ENCODE measurements at regions not wholly inside any gene's neighbourhood (a gene's known extent, or its start where the extent isn't known, plus 50 kb on each side); places are given as distances from the start of the nearest gene placed in this dataset.

DNA sequence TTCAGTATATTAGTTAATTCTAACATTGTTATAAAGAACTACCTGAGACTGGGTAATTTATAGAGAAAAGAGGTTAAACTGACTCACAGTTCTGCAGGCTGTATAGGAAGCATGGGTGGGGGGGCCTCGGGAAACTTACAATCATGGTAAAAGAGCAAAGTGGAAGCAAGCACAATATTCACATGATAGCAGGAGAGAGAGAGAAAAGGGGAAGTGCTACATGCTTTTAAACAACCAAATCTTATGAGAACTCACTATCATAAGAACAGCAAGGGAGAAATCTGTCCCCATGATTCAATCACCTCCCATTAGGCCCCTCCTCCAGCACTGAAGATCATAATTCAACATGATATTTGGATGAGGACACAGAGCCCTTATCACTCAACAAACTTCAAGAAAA is 324.9 kb downstream of the ZNF608 start:
- no peak overlapping the region for H3K4me2 ChIP-seq (ENCODE audit: control insufficient read depth, extremely low read depth, insufficient read depth, low read depth, low read length)
- dilution Hi-C loops (cut with MboI; ENCODE audit: extremely low pct_ligation_motif_present, low sequenced_read_pairs): no loop called here
- no peak overlapping the region for H2AFZ ChIP-seq (ENCODE audit: control insufficient read depth, low read length)
- H3K9ac ChIP-seq (ENCODE audit: control insufficient read depth, extremely low read depth, insufficient read depth, low read length): no peak overlapping the region
- no peaks in the 10 kb centered on the region for H4K20me1 ChIP-seq (ENCODE audit: control insufficient read depth, extremely low read depth, insufficient read depth, low read length)
- H3K4me1 ChIP-seq (ENCODE audit: control insufficient read depth, extremely low read depth, insufficient read depth, low read length): no peaks in the 10 kb centered on the region
- no peaks in the 10 kb centered on the region for H3K27me3 ChIP-seq (ENCODE audit: control insufficient read depth, extremely low read depth, insufficient read depth, low read length)
- H3K79me2 ChIP-seq (ENCODE audit: control insufficient read depth, insufficient read depth, low read length): no peaks in the 10 kb centered on the region
- no peak overlapping the region for H3K27ac ChIP-seq (ENCODE audit: control insufficient read depth, insufficient read depth, low read length)
- H3K9me1 ChIP-seq (ENCODE audit: control insufficient read depth, extremely low read depth, insufficient read depth, low read length): no peaks in the 10 kb centered on the region
- DNase-seq (ENCODE audit: low read depth, low spot score) (no peak), FAIRE-seq (no peak)
- no peaks in the 10 kb centered on the region for H3K36me3 ChIP-seq (ENCODE audit: control insufficient read depth in 2 of 2, extremely low read depth in 1 of 2, insufficient read depth in 2 of 2, low read length in 2 of 2)
- peaks cover 2% of the 10 kb centered on the region for H3K9me3 ChIP-seq (ENCODE audit: control insufficient read depth, low read depth, low read length)
- no peak overlapping the region for H3K4me3 ChIP-seq (ENCODE audit: control insufficient read depth in 2 of 3, extremely low read depth in 1 of 3, insufficient read depth in 2 of 3, low read depth in 1 of 3, low read length in 3 of 3)
- TF ChIP-seq, protein P1, sequence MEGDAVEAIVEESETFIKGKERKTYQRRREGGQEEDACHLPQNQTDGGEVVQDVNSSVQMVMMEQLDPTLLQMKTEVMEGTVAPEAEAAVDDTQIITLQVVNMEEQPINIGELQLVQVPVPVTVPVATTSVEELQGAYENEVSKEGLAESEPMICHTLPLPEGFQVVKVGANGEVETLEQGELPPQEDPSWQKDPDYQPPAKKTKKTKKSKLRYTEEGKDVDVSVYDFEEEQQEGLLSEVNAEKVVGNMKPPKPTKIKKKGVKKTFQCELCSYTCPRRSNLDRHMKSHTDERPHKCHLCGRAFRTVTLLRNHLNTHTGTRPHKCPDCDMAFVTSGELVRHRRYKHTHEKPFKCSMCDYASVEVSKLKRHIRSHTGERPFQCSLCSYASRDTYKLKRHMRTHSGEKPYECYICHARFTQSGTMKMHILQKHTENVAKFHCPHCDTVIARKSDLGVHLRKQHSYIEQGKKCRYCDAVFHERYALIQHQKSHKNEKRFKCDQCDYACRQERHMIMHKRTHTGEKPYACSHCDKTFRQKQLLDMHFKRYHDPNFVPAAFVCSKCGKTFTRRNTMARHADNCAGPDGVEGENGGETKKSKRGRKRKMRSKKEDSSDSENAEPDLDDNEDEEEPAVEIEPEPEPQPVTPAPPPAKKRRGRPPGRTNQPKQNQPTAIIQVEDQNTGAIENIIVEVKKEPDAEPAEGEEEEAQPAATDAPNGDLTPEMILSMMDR (optimal IDR thresholded peaks at IDR 0.05 in 1 of 3, IDR thresholded peaks at IDR 0.05 in 1 of 3, conservative IDR thresholded peaks at IDR 0.05 in 1 of 3; ENCODE audit: extremely low read depth in 1 of 3, insufficient read depth in 2 of 3, low read length in 3 of 3): no peak
- TF ChIP-seq EZH2 (IDR thresholded peaks at IDR 0.05; ENCODE audit: low read length): no peak

DNA sequence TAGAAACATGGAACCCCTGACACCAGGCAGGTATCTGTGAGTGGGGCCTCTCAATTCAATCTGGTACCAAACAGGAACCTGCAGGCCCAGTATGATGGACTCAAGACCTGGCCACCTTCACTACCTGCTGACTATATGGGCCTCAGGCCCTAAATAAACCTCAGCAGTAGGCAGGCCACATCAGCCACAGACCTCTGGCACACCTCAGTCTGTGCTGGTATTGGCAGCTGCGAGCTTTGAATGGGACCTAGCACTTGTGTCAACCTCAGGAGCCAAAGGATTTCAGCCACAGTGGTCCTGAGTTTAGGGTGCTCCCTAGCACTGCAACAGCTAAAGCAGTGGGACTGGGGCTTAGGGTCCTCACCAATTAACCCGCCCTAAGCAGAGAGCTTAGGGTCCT is 325.5 kb downstream of the ZNF608 start:
- TF ChIP-seq EZH2 (IDR thresholded peaks at IDR 0.05; ENCODE audit: low read length): no peak
- TF ChIP-seq, protein P1 (optimal IDR thresholded peaks at IDR 0.05 in 1 of 3, IDR thresholded peaks at IDR 0.05 in 1 of 3, conservative IDR thresholded peaks at IDR 0.05 in 1 of 3; ENCODE audit: extremely low read depth in 1 of 3, insufficient read depth in 2 of 3, low read length in 3 of 3): no peak
- dilution Hi-C loops (cut with MboI; ENCODE audit: extremely low pct_ligation_motif_present, low sequenced_read_pairs): no loop called here

More for the DNA sequence above, 325.5 kb downstream of the ZNF608 start:
- no peaks in the 10 kb centered on the region for H3K4me1 ChIP-seq (ENCODE audit: control insufficient read depth, extremely low read depth, insufficient read depth, low read length)
- H2AFZ ChIP-seq (ENCODE audit: control insufficient read depth, low read length): no peak overlapping the region
- H4K20me1 ChIP-seq (ENCODE audit: control insufficient read depth, extremely low read depth, insufficient read depth, low read length): no peaks in the 10 kb centered on the region
- no peak overlapping the region for H3K4me2 ChIP-seq (ENCODE audit: control insufficient read depth, extremely low read depth, insufficient read depth, low read depth, low read length)
- FAIRE-seq: no peak
- no peaks in the 10 kb centered on the region for H3K27me3 ChIP-seq (ENCODE audit: control insufficient read depth, extremely low read depth, insufficient read depth, low read length)
- H3K36me3 ChIP-seq (ENCODE audit: control insufficient read depth in 2 of 2, extremely low read depth in 1 of 2, insufficient read depth in 2 of 2, low read length in 2 of 2): no peaks in the 10 kb centered on the region
- H3K9ac ChIP-seq (ENCODE audit: control insufficient read depth, extremely low read depth, insufficient read depth, low read length): no peak overlapping the region
- DNase-seq (ENCODE audit: low read depth, low spot score): no peak
- H3K9me1 ChIP-seq (ENCODE audit: control insufficient read depth, extremely low read depth, insufficient read depth, low read length): no peaks in the 10 kb centered on the region
- no peak overlapping the region for H3K4me3 ChIP-seq (ENCODE audit: control insufficient read depth in 2 of 3, extremely low read depth in 1 of 3, insufficient read depth in 2 of 3, low read depth in 1 of 3, low read length in 3 of 3)
- H3K9me3 ChIP-seq (ENCODE audit: control insufficient read depth, low read depth, low read length): peaks cover 2% of the 10 kb centered on the region
- H3K27ac ChIP-seq (ENCODE audit: control insufficient read depth, insufficient read depth, low read length): no peak overlapping the region
- H3K79me2 ChIP-seq (ENCODE audit: control insufficient read depth, insufficient read depth, low read length): no peaks in the 10 kb centered on the region

Data from keratinocyte (primary cell).